Glutamatergic neuron (in vitro differentiated cells): ENCODE measurements at regions not wholly inside any gene's neighbourhood (a gene's known extent, or its start where the extent isn't known, plus 50 kb on each side); places are given as distances from the start of the nearest gene placed in this dataset.

ENCODE experiments used
- DNase-seq: peaks from one replicate; pipeline ENCODE4 v3.0.0; 2022
- H3K27ac Mint-ChIP-seq: one replicate; pipeline ENCODE4 v1.8.0; 2020; ENCODE audit warnings: mild to moderate bottlenecking, mixed read lengths, inconsistent platforms; ENCODE audit not compliant: unreplicated experiment
- H3K27me3 Mint-ChIP-seq: one replicate; pipeline ENCODE4 v1.8.0; 2020; ENCODE audit warnings: mild to moderate bottlenecking, moderate library complexity, mixed read lengths, inconsistent platforms; ENCODE audit not compliant: unreplicated experiment
- H3K36me3 Mint-ChIP-seq: one replicate; pipeline ENCODE4 v1.8.0; 2020; ENCODE audit warnings: mild to moderate bottlenecking, mixed read lengths, inconsistent platforms; ENCODE audit not compliant: unreplicated experiment
- H3K4me1 Mint-ChIP-seq: one replicate; pipeline ENCODE4 v1.8.0; 2020; ENCODE audit warnings: mild to moderate bottlenecking, low read depth, mixed read lengths, inconsistent platforms; ENCODE audit not compliant: unreplicated experiment
- H3K4me3 Mint-ChIP-seq: one replicate; pipeline ENCODE4 v1.8.0; 2020; ENCODE audit warnings: mild to moderate bottlenecking, mixed read lengths, inconsistent platforms; ENCODE audit not compliant: unreplicated experiment
- H3K9me3 Mint-ChIP-seq: one replicate; pipeline ENCODE4 v1.8.0; 2020; ENCODE audit warnings: mild to moderate bottlenecking, moderate library complexity, mixed read lengths, inconsistent platforms; ENCODE audit not compliant: unreplicated experiment
- CTCF ChIP-seq: fragments of 200-600 bp; sonication (generic); IDR thresholded peaks from one replicate; pipeline ENCODE4 v1.5.0; 2021; ENCODE audit not compliant: partially characterized antibody, unreplicated experiment

- Mint-ChIP-seq H3K4me3 (no peak overlapping the region), H3K9me3 (no peaks in the 10 kb centered on the region), H3K36me3 (no peaks in the 10 kb centered on the region), H3K27me3 (no peaks in the 10 kb centered on the region), H3K4me1 (no peaks in the 10 kb centered on the region), H3K27ac (no peak overlapping the region)
- TF ChIP-seq CTCF = no peak
- no peak for DNase-seq
Observed at GRCh38 chrX:9302381-9302780, 162.5 kb upstream of the TBL1X start.

DNA sequence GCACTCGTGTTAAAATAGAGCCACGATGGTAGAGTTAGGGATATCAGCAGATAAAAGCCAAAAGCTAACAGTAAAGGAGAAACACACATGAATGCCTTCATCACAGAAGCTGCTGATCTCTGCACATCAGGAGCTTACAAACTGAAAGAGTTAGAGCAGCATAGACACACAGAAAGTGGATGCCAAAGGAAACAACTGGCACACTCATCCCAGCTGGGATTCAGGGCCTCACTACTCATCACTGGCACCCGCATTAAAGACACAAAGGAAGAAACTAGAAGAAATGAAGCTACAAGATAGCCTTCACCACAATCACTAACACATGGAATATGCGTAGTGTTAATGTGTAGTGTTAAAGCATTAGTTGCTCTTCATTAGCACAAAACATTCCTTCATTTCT is 156.4 kb upstream of the TBL1X start:
- H3K36me3 Mint-ChIP-seq = no peaks in the 10 kb centered on the region
- H3K4me1 Mint-ChIP-seq = no peaks in the 10 kb centered on the region
- DNase-seq = no peak
- H3K27me3 Mint-ChIP-seq = no peaks in the 10 kb centered on the region
- no peak for TF ChIP-seq CTCF
- H3K9me3 Mint-ChIP-seq = no peaks in the 10 kb centered on the region
- no peak overlapping the region for H3K27ac Mint-ChIP-seq
- no peak overlapping the region for H3K4me3 Mint-ChIP-seq

DNA sequence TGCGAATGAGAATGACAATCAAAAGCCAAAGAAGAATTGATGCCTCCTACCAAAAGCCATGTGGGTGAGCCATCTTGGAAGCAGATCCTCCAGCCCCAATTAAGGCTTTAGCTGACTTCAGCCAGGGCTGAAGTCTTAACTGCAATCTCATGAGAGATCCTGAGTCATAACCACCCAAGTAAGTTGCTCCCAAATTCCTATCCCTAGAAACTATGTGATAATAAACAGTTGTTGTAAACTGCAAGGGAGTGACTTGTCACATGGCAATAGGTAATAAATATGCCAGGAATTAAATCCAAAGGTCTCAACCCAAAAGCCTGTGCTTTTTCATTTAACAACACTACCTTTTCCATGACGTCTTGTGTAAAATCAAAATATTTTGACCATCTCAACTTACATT is 154.2 kb upstream of the TBL1X start:
- H3K27ac Mint-ChIP-seq = no peak overlapping the region
- DNase-seq = no peak
- H3K36me3 Mint-ChIP-seq = no peaks in the 10 kb centered on the region
- no peaks in the 10 kb centered on the region for H3K9me3 Mint-ChIP-seq
- no peaks in the 10 kb centered on the region for H3K4me1 Mint-ChIP-seq
- no peaks in the 10 kb centered on the region for H3K27me3 Mint-ChIP-seq
- no peak overlapping the region for H3K4me3 Mint-ChIP-seq
- no peak for TF ChIP-seq CTCF

- no peaks in the 10 kb centered on the region for H3K4me1 Mint-ChIP-seq
- H3K27ac Mint-ChIP-seq = no peak overlapping the region
- TF ChIP-seq CTCF = no peak
- H3K27me3 Mint-ChIP-seq = no peaks in the 10 kb centered on the region
- DNase-seq = no peak
- H3K4me3 Mint-ChIP-seq = no peak overlapping the region
- H3K36me3 Mint-ChIP-seq = no peaks in the 10 kb centered on the region
- H3K9me3 Mint-ChIP-seq = no peaks in the 10 kb centered on the region
Observed at GRCh38 chrX:9311421-9312160, 153.3 kb upstream of the TBL1X start.

- H3K9me3 Mint-ChIP-seq = no peaks in the 10 kb centered on the region
Observed at GRCh38 chrX:9312922-9313867, 151.7 kb upstream of the TBL1X start.

More at GRCh38 chrX:9312922-9313867, 151.7 kb upstream of the TBL1X start:
- H3K27ac Mint-ChIP-seq = no peak overlapping the region
- no peaks in the 10 kb centered on the region for H3K27me3 Mint-ChIP-seq
- no peaks in the 10 kb centered on the region for H3K36me3 Mint-ChIP-seq
- no peaks in the 10 kb centered on the region for H3K4me1 Mint-ChIP-seq
- peak; percentile 45 for DNase-seq
- no peak overlapping the region for H3K4me3 Mint-ChIP-seq
- TF ChIP-seq CTCF = peak; percentile 81
